ENCODE measurements at regions not wholly inside any gene's neighbourhood (a gene's known extent, or its start where the extent isn't known, plus 50 kb on each side); places are given as distances from the start of the nearest gene placed in this dataset.

DNA sequence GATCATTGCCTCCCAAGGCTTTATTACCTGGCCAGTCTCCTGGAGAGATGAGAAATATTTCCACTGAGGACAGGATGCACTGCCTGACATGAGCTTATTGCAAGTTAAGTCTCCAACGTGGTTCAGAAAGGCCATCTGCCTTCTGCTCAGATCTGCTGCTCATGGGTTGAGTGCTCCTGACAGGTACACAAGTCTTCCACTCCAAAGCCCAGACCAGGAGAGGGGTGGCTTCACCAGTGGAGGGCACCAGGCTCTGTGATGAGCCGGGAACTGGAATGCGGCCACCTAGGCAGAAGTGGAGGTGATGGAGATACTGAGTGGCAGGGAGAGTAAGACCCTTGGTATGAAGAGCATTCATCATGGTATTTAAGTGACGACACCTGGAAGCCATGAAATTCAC, 79.5 kb upstream of the IRF2 start:
- in situ Hi-C loops (cut with HindIII; ENCODE audit: low pct_ligation_motif_present, low sequenced_read_pairs), result no loop called here
- DNase-seq, result no peak
- Histone ChIP-seq H3K27ac (no peak overlapping the region), H3K36me3 (replicated peaks) (no peaks in the 10 kb centered on the region), H3K4me3 (ENCODE audit: low read depth, low read length) (no peak overlapping the region), H3K27me3 (replicated peaks) (no peaks in the 10 kb centered on the region)
- TF ChIP-seq, protein P1, sequence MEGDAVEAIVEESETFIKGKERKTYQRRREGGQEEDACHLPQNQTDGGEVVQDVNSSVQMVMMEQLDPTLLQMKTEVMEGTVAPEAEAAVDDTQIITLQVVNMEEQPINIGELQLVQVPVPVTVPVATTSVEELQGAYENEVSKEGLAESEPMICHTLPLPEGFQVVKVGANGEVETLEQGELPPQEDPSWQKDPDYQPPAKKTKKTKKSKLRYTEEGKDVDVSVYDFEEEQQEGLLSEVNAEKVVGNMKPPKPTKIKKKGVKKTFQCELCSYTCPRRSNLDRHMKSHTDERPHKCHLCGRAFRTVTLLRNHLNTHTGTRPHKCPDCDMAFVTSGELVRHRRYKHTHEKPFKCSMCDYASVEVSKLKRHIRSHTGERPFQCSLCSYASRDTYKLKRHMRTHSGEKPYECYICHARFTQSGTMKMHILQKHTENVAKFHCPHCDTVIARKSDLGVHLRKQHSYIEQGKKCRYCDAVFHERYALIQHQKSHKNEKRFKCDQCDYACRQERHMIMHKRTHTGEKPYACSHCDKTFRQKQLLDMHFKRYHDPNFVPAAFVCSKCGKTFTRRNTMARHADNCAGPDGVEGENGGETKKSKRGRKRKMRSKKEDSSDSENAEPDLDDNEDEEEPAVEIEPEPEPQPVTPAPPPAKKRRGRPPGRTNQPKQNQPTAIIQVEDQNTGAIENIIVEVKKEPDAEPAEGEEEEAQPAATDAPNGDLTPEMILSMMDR (IDR thresholded peaks at IDR 0.05; ENCODE audit: low read depth, low read length, missing control alignments), result no peak

DNA sequence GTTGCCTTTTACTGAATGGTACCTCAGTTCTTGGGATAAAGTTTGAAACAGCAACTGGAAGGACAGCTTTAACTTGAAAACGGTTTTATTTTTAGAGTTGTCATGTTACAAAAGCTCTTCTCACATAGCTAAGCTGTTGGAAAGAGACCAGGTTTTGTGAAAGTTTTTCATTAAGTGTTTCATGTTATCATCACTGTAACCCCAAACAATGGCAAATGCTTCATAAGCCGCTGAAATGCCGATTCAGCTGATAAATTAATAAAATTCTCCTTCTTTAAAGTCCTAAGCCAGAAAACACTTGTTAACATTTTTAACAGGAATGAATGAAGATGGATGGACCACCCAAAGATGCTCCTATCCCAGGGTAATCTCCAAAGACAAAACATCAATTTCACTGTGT, 76.1 kb upstream of the IRF2 start:
- Histone ChIP-seq H3K27ac (no peak overlapping the region), H3K36me3 (replicated peaks) (no peaks in the 10 kb centered on the region), H3K4me3 (ENCODE audit: low read depth, low read length) (no peak overlapping the region), H3K27me3 (replicated peaks) (no peaks in the 10 kb centered on the region)
- in situ Hi-C loops (cut with HindIII; ENCODE audit: low pct_ligation_motif_present, low sequenced_read_pairs), result no loop called here
- no peak for DNase-seq
- TF ChIP-seq, protein P1 (IDR thresholded peaks at IDR 0.05; ENCODE audit: low read depth, low read length, missing control alignments), result no peak

DNA sequence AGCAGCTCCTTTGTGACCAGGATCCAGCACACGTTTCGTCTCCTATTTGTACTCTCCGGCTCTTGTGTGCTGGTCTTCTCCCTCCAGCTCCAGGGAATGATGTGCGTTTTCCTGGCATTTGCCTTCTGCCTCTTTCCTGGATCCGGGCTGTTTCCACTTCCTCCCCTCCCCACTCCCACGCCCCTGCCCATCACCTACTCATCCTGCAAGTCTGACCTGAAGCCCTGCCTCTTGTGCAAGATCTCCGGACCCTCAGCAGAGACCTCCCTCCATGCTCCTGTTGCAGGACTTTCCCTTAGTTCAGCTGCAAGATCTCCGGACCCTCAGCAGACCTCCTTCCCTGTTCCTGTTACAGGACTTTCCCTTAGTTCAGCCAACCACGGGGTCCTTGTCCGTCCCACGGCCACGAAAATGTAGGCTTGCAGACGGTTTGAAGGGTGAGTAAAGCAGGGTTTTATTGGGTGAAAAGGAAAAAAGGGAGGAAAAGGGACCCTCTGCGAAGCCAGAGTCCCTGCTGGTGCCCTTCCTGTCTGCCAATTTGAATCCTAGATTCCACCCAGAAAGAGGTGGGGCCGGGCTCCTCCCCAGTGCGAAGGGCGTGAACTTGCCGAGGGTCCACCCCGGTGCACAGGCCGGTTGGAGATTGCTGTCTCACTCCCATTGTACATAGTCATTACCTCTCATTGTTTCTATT, 74.4 kb upstream of the IRF2 start:
- TF ChIP-seq, protein P1 (IDR thresholded peaks at IDR 0.05; ENCODE audit: low read depth, low read length, missing control alignments), result no peak
- Histone ChIP-seq H3K4me3 (ENCODE audit: low read depth, low read length) (no peak overlapping the region), H3K27ac (no peak overlapping the region), H3K27me3 (replicated peaks) (no peaks in the 10 kb centered on the region), H3K36me3 (replicated peaks) (no peaks in the 10 kb centered on the region)
- in situ Hi-C loops (cut with HindIII; ENCODE audit: low pct_ligation_motif_present, low sequenced_read_pairs), result no loop called here
- no peak for DNase-seq

DNA sequence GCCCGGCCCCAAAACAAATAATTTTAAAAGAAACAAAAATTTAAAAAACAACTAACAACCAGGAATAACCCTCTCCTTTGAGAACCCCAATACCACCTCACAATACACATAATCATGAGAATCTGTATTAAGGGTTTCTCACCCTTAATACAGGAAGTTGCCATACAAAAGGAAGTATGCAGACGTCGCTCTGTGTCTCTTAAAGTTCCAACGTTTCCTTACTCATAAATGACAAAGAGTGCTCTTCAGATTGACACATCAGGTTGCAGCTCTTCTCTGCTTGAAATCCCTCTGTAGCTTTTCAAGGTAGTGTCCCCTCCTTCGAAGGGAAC, 73.9 kb upstream of the IRF2 start:
- DNase-seq, result no peak
- H3K27ac ChIP-seq, result no peak overlapping the region
- no peak overlapping the region for H3K4me3 ChIP-seq (ENCODE audit: low read depth, low read length)
- H3K27me3 ChIP-seq (replicated peaks), result no peaks in the 10 kb centered on the region
- no peaks in the 10 kb centered on the region for H3K36me3 ChIP-seq (replicated peaks)
- in situ Hi-C loops (cut with HindIII; ENCODE audit: low pct_ligation_motif_present, low sequenced_read_pairs), result no loop called here
- TF ChIP-seq, protein P1 (IDR thresholded peaks at IDR 0.05; ENCODE audit: low read depth, low read length, missing control alignments), result no peak

DNA sequence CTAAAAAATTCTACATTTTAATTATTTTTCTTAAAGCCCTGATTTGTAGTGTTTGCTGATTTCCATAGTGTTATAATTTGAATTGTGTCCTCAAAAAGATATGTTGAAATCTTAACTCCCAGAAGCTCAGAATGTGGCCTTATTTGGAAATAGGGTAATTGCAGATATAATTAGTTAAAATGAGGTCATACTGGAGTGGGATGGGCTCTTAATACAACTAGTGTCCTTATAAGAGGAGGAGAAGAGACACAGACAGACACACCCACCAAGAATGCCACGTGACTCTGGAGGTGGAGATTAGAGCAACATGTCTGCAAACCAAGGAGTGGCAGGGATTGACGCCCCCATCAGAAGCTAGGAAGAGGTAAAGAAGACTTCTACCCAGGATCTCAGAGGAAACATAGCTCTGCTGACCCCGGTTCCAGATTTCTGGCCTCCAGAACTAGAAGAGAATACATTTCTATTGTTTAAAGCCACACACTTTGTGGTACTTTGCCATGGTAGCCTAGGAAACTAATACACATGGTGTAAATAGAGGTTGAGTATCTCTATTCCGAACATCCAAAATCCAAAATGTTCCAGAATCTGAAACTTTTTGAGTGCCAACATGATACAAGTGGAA, 70.5 kb upstream of the IRF2 start:
- TF ChIP-seq, protein P1 (IDR thresholded peaks at IDR 0.05; ENCODE audit: low read depth, low read length, missing control alignments), result no peak
- in situ Hi-C loops (cut with HindIII; ENCODE audit: low pct_ligation_motif_present, low sequenced_read_pairs), result no loop called here

DNA sequence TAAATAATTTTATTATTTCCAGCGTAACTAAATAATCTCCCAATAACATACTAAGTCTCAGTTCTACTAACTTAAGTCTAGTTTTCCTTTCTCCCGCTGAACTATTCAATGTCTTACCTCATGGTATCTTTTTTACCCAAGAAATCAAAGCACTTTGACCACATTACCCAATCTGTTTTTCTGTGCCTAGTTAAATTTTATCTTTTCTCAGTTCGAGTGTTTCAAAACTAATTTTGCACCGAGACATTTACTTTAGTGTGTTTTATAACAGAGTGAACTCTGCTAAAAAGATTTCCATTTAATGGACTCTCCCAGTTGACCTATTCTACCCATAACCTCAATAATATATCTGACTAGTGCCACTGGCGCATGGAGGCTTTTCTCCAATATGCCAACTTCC, 67.6 kb upstream of the IRF2 start:
- no peak overlapping the region for H3K4me3 ChIP-seq (ENCODE audit: low read depth, low read length)
- DNase-seq, result no peak
- H3K36me3 ChIP-seq (replicated peaks), result no peaks in the 10 kb centered on the region
- H3K27me3 ChIP-seq (replicated peaks), result no peaks in the 10 kb centered on the region
- no peak overlapping the region for H3K27ac ChIP-seq
- in situ Hi-C loops (cut with HindIII; ENCODE audit: low pct_ligation_motif_present, low sequenced_read_pairs), result no loop called here
- TF ChIP-seq, protein P1 (IDR thresholded peaks at IDR 0.05; ENCODE audit: low read depth, low read length, missing control alignments), result no peak

More for the DNA sequence above, 70.5 kb upstream of the IRF2 start:
- Histone ChIP-seq H3K27ac (no peak overlapping the region), H3K36me3 (replicated peaks) (no peaks in the 10 kb centered on the region), H3K27me3 (replicated peaks) (no peaks in the 10 kb centered on the region), H3K4me3 (ENCODE audit: low read depth, low read length) (no peak overlapping the region)
- DNase-seq, result no peak

All from brain microvascular endothelial cell (primary cell).